GM10248 (cell line): ENCODE measurements at regions not wholly inside any gene's neighbourhood (a gene's known extent, or its start where the extent isn't known, plus 50 kb on each side); places are given as distances from the start of the nearest gene placed in this dataset.

Source experiments
- CTCF ChIA-PET: fragments of 300-600 bp; sonication (Branson Sonifier 250); formaldehyde crosslinking; extraction: SDS; loops from one replicate; lab custom pipeline; 2021; ENCODE audit warnings: antibody characterized with exemption; lab: Yijun Ruan, JAX
- POLR2A ChIA-PET: fragments of 350-650 bp; sonication (Branson Sonifier 250); formaldehyde crosslinking; extraction: SDS; loops from one replicate; lab custom pipeline; 2020; ENCODE audit warnings: antibody characterized with exemption; lab: Yijun Ruan, JAX
- DNase-seq: peaks from one replicate; pipeline ENCODE4 v3.0.0; 2012; ENCODE audit errors: extremely low spot score
- TF ChIP-seq, protein P1 (sequence below): IDR thresholded peaks from 2 replicates; pipeline ENCODE4 v1.5.1; 2012; ENCODE audit warnings: mild to moderate bottlenecking, low read depth; ENCODE audit errors: extremely low read depth, missing control alignments, control extremely low read depth

DNA sequence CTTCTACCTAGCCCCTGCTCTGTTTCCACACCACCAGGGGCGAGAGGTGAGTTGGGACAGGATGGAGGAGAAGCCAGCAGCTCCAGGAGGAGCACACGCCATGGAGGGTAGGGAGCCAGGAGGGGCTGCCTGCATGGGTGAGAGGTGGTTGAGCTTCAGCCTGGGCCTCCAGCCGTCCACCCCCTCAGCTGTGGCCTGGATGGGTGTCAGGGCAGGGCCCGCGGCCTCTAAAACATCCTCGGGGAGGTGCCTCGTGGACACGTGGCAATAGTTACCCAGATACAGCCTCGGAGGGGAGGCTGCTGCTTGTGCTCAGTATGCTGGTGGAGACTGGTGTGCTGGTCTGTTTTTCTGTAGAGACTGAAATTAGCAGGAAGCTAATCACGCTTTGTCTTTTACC, 104.7 kb upstream of the GSE1 start:
- DNase-seq, result no peak
- TF ChIP-seq, protein P1, sequence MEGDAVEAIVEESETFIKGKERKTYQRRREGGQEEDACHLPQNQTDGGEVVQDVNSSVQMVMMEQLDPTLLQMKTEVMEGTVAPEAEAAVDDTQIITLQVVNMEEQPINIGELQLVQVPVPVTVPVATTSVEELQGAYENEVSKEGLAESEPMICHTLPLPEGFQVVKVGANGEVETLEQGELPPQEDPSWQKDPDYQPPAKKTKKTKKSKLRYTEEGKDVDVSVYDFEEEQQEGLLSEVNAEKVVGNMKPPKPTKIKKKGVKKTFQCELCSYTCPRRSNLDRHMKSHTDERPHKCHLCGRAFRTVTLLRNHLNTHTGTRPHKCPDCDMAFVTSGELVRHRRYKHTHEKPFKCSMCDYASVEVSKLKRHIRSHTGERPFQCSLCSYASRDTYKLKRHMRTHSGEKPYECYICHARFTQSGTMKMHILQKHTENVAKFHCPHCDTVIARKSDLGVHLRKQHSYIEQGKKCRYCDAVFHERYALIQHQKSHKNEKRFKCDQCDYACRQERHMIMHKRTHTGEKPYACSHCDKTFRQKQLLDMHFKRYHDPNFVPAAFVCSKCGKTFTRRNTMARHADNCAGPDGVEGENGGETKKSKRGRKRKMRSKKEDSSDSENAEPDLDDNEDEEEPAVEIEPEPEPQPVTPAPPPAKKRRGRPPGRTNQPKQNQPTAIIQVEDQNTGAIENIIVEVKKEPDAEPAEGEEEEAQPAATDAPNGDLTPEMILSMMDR, result no peak
- CTCF ChIA-PET, result interaction anchor here (0.8 to 1.2 kb wide), 2 partner anchors 13 to 145 kb away, joined by 3 read pairs; no protein-coding TSS in a partner anchor
- POLR2A ChIA-PET, result no interaction called here

DNA sequence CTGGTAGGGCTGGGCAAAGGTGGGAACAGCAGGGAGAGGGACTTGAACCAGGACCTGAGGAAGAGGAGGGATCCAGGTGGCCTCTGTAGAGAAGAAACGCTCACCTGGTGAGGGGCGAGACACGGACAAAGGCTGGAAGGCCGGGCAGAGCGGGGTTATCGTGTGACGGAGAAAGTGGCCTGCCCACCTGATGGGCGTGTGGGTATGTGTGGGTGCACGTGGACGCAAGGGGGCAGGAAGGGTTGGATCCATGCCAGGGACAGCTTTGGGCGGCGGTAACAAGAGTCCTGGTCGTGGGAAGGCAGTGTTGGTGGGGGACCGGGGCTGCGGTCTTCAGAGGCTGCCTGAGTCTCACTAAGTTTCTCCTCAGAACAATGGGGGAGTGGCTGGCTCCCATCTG, 104.1 kb upstream of the GSE1 start:
- ChIA-PET CTCF (interaction anchor here (1.2 kb wide), 1 partner anchor 14 kb away, joined by 3 read pairs; no protein-coding TSS in a partner anchor), POLR2A (no interaction called here)
- TF ChIP-seq, protein P1, result no peak
- no peak for DNase-seq

DNA sequence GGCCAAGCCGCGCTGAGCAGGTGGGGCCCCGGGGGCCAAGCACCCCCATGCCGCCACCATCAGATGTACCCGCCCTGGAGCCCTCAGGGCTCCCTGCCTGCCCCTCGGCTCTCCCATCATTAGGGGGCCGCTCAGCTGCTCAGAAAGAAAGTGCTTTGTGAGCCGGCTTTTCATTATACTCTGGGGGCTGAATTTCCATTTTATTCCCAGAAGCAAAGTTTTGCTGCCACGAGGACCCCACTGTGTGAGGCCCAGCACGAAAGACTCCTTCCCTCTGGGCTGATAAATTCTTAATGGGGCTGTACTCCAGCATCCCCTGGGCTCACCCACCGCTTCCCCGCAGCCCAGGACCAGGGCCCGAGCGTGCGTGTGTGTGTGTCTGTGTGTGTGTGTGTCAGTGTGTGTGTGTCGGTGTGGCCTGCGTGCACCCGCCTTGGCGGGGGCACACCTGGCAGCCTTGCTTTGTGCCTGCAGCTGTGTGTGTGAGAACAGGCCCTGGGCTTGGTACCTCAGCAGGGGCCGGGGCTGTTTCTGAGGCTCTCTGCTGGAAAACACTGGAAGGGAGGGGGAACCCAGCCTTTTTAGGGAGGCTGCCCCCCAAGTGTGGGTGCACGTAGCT, 103.0 kb upstream of the GSE1 start:
- POLR2A ChIA-PET, result no interaction called here
- no peak for DNase-seq
- TF ChIP-seq, protein P1, result no peak
- CTCF ChIA-PET, result no interaction called here

DNA sequence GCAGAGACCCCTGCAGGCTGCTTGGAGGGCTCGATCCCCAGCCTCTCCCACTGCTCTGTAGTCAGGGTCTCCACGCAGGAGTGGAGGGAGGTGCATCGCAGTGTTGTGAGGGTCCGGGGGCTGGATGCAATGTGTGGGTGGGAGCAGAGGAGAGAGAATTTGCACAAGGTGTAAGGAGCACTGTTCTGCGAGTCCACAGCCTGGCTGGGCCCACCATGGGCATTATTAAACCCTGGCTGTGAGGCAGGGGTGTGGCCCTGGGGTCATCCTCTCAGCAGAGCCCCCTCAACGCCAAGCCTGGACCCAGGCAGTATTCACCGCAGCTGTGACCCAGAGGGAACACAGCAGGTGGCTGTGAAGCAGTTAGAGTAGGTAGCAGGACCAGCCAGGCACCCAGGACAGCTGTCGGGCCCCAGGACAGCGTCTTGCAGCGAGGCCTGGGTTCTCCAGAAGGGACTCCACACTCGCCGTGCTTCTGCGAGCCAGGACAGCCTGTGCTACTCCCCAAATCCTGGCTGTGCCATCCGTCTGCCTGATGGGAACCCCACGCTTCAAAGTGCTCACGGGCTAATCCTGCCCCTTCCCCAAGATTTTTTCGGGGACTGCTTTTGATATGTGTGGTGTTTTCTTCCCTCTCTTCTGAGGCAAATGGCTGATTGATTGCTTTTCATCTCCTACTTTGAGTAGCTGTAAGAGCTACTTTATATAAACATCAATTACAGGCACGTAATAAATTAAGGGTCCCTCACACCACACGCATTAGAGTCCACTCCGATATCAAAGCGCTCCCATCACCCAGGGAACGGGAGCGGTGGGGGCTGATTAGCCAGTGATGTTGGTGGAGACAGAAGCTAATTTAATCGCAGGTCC, 100.9 kb upstream of the GSE1 start:
- TF ChIP-seq, protein P1, result no peak
- no peak for DNase-seq
- POLR2A ChIA-PET, result no interaction called here
- CTCF ChIA-PET, result interaction anchor here (1.1 to 2.1 kb wide), 3 partner anchors 13 to 92 kb away, joined by 3 to 14 read pairs (median 4); no protein-coding TSS in a partner anchor

DNA sequence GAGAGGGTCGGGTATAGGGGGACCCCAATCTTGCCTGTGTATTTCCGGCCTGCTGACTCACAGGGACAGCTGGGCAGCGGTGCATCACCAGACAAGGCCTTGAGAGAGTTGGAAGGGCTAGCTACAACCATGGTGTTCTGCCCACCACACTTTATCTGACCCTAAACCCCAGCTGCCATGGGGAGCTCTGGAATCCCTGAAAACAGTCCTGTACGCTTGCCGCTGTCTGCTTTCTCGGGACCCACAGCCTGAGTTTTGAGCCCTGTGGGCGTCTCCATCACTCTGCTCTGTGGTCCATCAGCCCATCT, 100.4 kb upstream of the GSE1 start:
- CTCF ChIA-PET, result interaction anchor here (0.8 to 2.1 kb wide), 4 partner anchors 12 to 92 kb away, joined by 3 to 14 read pairs (median 4); no protein-coding TSS in a partner anchor
- DNase-seq, result no peak
- POLR2A ChIA-PET, result no interaction called here
- TF ChIP-seq, protein P1, result no peak

DNA sequence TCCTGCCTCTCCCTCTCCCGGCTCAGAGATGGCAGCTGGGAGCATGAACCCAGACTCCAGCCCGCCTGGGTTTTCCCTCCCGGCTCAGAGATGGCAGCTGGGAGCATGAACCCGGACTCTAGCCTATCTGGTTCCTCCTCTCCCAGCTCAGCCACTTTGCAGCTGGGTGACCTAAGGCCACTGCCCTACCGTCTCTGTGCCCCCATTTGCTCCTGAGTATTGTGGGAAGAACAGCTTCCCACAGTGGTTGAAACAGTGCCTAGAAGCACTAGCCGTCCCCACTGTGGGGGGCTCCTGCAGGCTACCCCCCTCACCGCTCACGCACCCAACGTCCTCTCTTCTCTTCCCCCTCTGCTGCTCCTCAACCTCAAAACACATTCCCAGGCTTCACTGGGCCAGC, 99.9 kb upstream of the GSE1 start:
- no peak for DNase-seq
- ChIA-PET CTCF (interaction anchor here (0.8 to 2.1 kb wide), 4 partner anchors 12 to 93 kb away, joined by 3 to 14 read pairs (median 4); no protein-coding TSS in a partner anchor), POLR2A (no interaction called here)
- TF ChIP-seq, protein P1, result no peak
